RWPE2 (cell line): ENCODE measurements at regions not wholly inside any gene's neighbourhood (a gene's known extent, or its start where the extent isn't known, plus 50 kb on each side); places are given as distances from the start of the nearest gene placed in this dataset.
A peak's percentile ranks its signal among the peaks of the same experiment; 100 is the strongest.

Source experiments
- ATAC-seq: fragments of 200-7000 bp; cut with Tn5 transposase; 3 replicates; pipeline ENCODE4 v1.9.1; 2021; ENCODE audit warnings: low read depth
- DNase-seq: peaks from one replicate; pipeline ENCODE4 v3.0.0-alpha.2; 2020; ENCODE audit warnings: low spot score
- H3K27ac ChIP-seq: fragments of 450-650 bp; 2 replicates; pipeline ENCODE4 v1.5.1; 2017; ENCODE audit warnings: mild to moderate bottlenecking; ENCODE audit not compliant: poor library complexity, severe bottlenecking
- H3K27me3 ChIP-seq: fragments of 250-450 bp; sonication (Bioruptor Pico); 2 replicates; pipeline ENCODE4 v1.5.1; 2021; ENCODE audit warnings: mild to moderate bottlenecking, moderate library complexity; ENCODE audit not compliant: insufficient read depth, poor library complexity, severe bottlenecking
- H3K36me3 ChIP-seq: fragments of 250-450 bp; sonication (Bioruptor Pico); 2 replicates; pipeline ENCODE4 v1.5.1; 2020; ENCODE audit warnings: low read depth, mild to moderate bottlenecking, moderate library complexity
- H3K4me1 ChIP-seq: fragments of 250-450 bp; sonication (Bioruptor Pico); 2 replicates; pipeline ENCODE4 v1.5.1; 2021; ENCODE audit warnings: mild to moderate bottlenecking, moderate library complexity; ENCODE audit not compliant: insufficient read depth, poor library complexity, severe bottlenecking
- H3K4me3 ChIP-seq: fragments of 250-450 bp; sonication (Bioruptor Pico); 2 replicates; pipeline ENCODE4 v1.5.1; 2021; ENCODE audit warnings: mild to moderate bottlenecking, moderate library complexity; ENCODE audit not compliant: severe bottlenecking
- H3K9me3 ChIP-seq: fragments of 250-450 bp; sonication (Bioruptor Pico); 2 replicates; pipeline ENCODE4 v1.5.1; 2021; ENCODE audit warnings: mild to moderate bottlenecking, moderate library complexity; ENCODE audit not compliant: severe bottlenecking
- TF ChIP-seq, protein P1 (sequence below): fragments of 450-650 bp; IDR thresholded peaks from one replicate; pipeline ENCODE4 v1.5.1; 2017; ENCODE audit warnings: mild to moderate bottlenecking, moderate library complexity; ENCODE audit not compliant: poor library complexity, severe bottlenecking

DNA sequence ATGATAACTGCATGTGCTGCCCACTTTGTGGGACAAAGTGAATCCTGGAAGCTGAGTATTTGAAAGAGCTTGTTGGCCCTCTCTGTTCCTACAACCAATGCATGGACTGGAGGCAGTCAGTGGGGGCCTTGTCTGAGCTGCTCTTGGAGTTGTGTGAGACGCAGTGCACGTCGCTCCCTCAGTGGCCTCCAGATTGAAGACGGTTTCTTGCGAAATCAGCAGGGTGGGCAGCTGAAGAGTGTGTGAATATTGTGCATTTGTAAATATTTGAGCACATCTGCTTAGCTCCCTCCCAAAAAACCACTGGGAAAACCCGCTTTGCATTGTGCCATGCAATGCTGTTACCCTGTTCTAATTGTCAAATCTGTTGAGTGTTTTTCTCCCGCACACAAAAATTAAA, 782.8 kb downstream of the PLCL1 start:
- no peaks in the 10 kb centered on the region for H3K36me3 ChIP-seq
- DNase-seq = no peak
- ATAC-seq = no peak
- TF ChIP-seq, protein P1, sequence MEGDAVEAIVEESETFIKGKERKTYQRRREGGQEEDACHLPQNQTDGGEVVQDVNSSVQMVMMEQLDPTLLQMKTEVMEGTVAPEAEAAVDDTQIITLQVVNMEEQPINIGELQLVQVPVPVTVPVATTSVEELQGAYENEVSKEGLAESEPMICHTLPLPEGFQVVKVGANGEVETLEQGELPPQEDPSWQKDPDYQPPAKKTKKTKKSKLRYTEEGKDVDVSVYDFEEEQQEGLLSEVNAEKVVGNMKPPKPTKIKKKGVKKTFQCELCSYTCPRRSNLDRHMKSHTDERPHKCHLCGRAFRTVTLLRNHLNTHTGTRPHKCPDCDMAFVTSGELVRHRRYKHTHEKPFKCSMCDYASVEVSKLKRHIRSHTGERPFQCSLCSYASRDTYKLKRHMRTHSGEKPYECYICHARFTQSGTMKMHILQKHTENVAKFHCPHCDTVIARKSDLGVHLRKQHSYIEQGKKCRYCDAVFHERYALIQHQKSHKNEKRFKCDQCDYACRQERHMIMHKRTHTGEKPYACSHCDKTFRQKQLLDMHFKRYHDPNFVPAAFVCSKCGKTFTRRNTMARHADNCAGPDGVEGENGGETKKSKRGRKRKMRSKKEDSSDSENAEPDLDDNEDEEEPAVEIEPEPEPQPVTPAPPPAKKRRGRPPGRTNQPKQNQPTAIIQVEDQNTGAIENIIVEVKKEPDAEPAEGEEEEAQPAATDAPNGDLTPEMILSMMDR = no peak
- H3K4me1 ChIP-seq = no peaks in the 10 kb centered on the region
- H3K27me3 ChIP-seq = no peaks in the 10 kb centered on the region
- H3K4me3 ChIP-seq = no peak overlapping the region
- H3K9me3 ChIP-seq = no peaks in the 10 kb centered on the region
- no peak overlapping the region for H3K27ac ChIP-seq

DNA sequence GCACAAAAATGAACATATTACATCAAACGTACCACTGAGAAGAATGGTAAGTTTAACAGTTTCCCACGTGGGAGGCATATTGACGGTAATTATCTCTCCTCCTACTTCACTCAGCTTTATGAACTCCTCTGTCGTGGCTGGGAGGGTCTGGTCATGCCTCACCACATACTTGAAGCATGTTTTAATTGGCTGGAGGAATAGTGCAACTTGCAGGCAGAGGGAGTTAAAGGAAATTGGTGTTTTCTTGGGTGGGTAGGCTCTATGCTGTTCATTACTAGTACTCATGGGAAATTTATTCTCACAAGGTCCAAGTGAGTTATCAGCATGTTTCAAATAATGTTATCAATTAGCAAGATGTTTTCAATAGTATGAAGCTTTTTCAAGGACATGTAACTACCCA, 767.0 kb downstream of the PLCL1 start:
- H3K4me1 ChIP-seq = no peaks in the 10 kb centered on the region
- H3K4me3 ChIP-seq = no peak overlapping the region
- DNase-seq (no peak), ATAC-seq (no peak)
- no peaks in the 10 kb centered on the region for H3K36me3 ChIP-seq
- no peaks in the 10 kb centered on the region for H3K27me3 ChIP-seq
- TF ChIP-seq, protein P1 = no peak
- H3K9me3 ChIP-seq = no peaks in the 10 kb centered on the region
- H3K27ac ChIP-seq = no peak overlapping the region

DNA sequence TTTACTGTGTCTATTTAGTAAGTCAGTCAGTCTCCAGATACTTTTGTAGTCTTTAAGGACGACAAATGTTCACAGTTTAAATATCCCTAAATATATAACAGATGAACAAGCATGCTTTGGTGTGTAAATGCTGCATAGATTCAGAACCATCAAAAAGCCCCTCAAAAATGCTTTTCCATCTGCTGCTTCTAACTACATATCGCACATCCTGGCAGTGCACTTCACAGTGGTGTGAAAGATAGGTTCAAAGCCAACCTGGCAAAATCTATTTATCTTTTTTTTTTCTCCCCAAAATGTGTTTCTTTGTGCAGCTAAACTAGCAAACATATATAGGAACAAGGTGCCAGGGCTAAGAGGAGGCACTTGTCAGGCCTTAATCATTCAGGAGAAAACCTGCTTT, 753.8 kb downstream of the PLCL1 start:
- H3K4me1 ChIP-seq = no peaks in the 10 kb centered on the region
- no peaks in the 10 kb centered on the region for H3K36me3 ChIP-seq
- DNase-seq = no peak
- ATAC-seq = no peak
- H3K9me3 ChIP-seq = no peaks in the 10 kb centered on the region
- no peaks in the 10 kb centered on the region for H3K27me3 ChIP-seq
- H3K4me3 ChIP-seq = no peak overlapping the region
- TF ChIP-seq, protein P1 = no peak
- no peak overlapping the region for H3K27ac ChIP-seq

DNA sequence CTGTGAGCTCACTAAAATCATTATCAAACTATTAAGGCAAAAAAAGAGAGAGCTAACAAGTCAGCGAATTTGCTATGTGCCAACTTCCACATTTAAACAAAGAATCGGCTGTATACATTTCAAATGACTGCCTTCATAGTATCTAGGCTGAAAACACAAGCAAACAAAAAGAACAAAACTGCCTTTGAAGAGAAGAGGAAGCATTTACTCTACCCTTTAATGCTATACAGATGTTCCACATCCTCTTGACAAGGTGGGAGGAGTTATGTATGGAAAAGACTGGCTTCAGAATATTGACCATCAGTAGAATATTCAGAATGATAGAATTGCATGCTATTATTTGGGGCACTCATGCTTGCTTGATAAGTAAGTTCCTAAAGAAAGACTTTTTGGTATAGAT, 741.7 kb downstream of the PLCL1 start:
- TF ChIP-seq, protein P1 = no peak
- DNase-seq = no peak

DNA sequence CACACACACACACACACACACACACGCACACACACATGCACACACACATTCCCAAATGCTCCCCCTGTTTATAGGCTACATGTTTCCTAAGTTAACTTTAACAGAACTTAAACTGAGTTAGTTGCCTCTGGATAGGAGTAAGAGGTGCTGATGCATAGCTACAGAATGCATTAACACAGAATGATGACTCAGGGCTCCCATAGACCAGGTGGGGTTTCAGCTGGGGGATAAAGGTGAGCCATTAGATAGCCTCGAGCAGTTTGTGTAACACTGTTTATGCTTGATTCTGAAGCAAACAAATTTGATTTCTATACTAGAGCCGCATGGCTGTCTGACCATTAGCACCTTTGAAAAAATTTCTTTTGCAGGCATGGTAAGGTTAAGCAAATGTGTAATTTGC, 741.0 kb downstream of the PLCL1 start:
- Histone ChIP-seq H3K27me3 (no peaks in the 10 kb centered on the region), H3K36me3 (no peaks in the 10 kb centered on the region), H3K27ac (no peak overlapping the region), H3K4me1 (no peaks in the 10 kb centered on the region), H3K9me3 (no peaks in the 10 kb centered on the region), H3K4me3 (no peak overlapping the region)
- DNase-seq (no peak), ATAC-seq (peak; percentile 89)
- TF ChIP-seq, protein P1 = no peak

More for the DNA sequence above, 741.7 kb downstream of the PLCL1 start:
- Histone ChIP-seq H3K27me3 (no peaks in the 10 kb centered on the region), H3K4me3 (no peak overlapping the region), H3K36me3 (no peaks in the 10 kb centered on the region), H3K9me3 (no peaks in the 10 kb centered on the region), H3K27ac (no peak overlapping the region), H3K4me1 (no peaks in the 10 kb centered on the region)
- no peak for ATAC-seq
